ENCODE measurements at regions not wholly inside any gene's neighbourhood (a gene's known extent, or its start where the extent isn't known, plus 50 kb on each side); places are given as distances from the start of the nearest gene placed in this dataset.

GRCh38 chr1:55682198-55682597 lies 467.0 kb upstream of the USP24 start:
- no peak for DNase-seq
- no peaks in the 10 kb centered on the region for H3K9me3 Mint-ChIP-seq
- no peak overlapping the region for H3K4me3 Mint-ChIP-seq

GRCh38 chr1:55679971-55680370 lies 464.8 kb upstream of the USP24 start:
- H3K9me3 Mint-ChIP-seq, result no peaks in the 10 kb centered on the region
- no peak for DNase-seq
- no peak overlapping the region for H3K4me3 Mint-ChIP-seq
- H3K27me3 Mint-ChIP-seq, result peaks cover 26% of the 10 kb centered on the region
- H3K4me1 Mint-ChIP-seq, result no peaks in the 10 kb centered on the region
- no peak overlapping the region for H3K27ac Mint-ChIP-seq
- ATAC-seq, result no peak

More at GRCh38 chr1:55682198-55682597, 467.0 kb upstream of the USP24 start:
- Mint-ChIP-seq H3K27ac (no peak overlapping the region), H3K4me1 (no peaks in the 10 kb centered on the region), H3K27me3 (peaks cover 26% of the 10 kb centered on the region)
- no peak for ATAC-seq

GRCh38 chr1:55673416-55673815 lies 458.3 kb upstream of the USP24 start:
- Mint-ChIP-seq H3K27ac (no peak overlapping the region), H3K4me1 (no peaks in the 10 kb centered on the region), H3K27me3 (peaks cover 10% of the 10 kb centered on the region), H3K4me3 (no peak overlapping the region), H3K9me3 (no peaks in the 10 kb centered on the region)
- no peak for ATAC-seq
- DNase-seq, result no peak

GRCh38 chr1:55670331-55671082 lies 455.3 kb upstream of the USP24 start:
- ATAC-seq (no peak), DNase-seq (no peak)
- Mint-ChIP-seq H3K27ac (no peak overlapping the region), H3K4me3 (no peak overlapping the region), H3K9me3 (no peaks in the 10 kb centered on the region), H3K27me3 (no peaks in the 10 kb centered on the region), H3K4me1 (no peaks in the 10 kb centered on the region)

GRCh38 chr1:55669293-55669692 lies 454.1 kb upstream of the USP24 start:
- Mint-ChIP-seq H3K27me3 (no peaks in the 10 kb centered on the region), H3K27ac (no peak overlapping the region), H3K4me3 (no peak overlapping the region), H3K4me1 (no peaks in the 10 kb centered on the region), H3K9me3 (no peaks in the 10 kb centered on the region)
- DNase-seq, result no peak
- ATAC-seq, result no peak

GRCh38 chr1:55662875-55663274 lies 447.7 kb upstream of the USP24 start:
- Mint-ChIP-seq H3K4me3 (no peak overlapping the region), H3K9me3 (peaks cover 5 to 7% of the 10 kb centered on the region in 2 donors), H3K27me3 (peaks cover 3% of the 10 kb centered on the region), H3K27ac (no peak overlapping the region), H3K4me1 (no peaks in the 10 kb centered on the region)
- ATAC-seq (no peak), DNase-seq (no peak)

- Mint-ChIP-seq H3K4me1 (no peaks in the 10 kb centered on the region), H3K27me3 (peaks cover 9% of the 10 kb centered on the region), H3K4me3 (no peak overlapping the region), H3K27ac (no peak overlapping the region), H3K9me3 (peaks cover 5 to 7% of the 10 kb centered on the region in 2 donors)
- no peak for DNase-seq
- ATAC-seq, result no peak
Measured at GRCh38 chr1:55658917-55659316, 443.8 kb upstream of the USP24 start.

GRCh38 chr1:55654750-55655149 lies 439.6 kb upstream of the USP24 start:
- Mint-ChIP-seq H3K27ac (no peak overlapping the region), H3K27me3 (peaks cover 9% of the 10 kb centered on the region), H3K4me3 (no peak overlapping the region), H3K4me1 (no peaks in the 10 kb centered on the region), H3K9me3 (no peaks in the 10 kb centered on the region)
- ATAC-seq (no peak), DNase-seq (no peak)

GRCh38 chr1:55654171-55654570 lies 439.0 kb upstream of the USP24 start:
- Mint-ChIP-seq H3K9me3 (no peaks in the 10 kb centered on the region), H3K27me3 (peaks cover 9% of the 10 kb centered on the region)
- ATAC-seq, result no peak

GRCh38 chr1:55650444-55650843 lies 435.3 kb upstream of the USP24 start:
- DNase-seq (no peak), ATAC-seq (no peak)
- H3K4me1 Mint-ChIP-seq, result no peaks in the 10 kb centered on the region
- H3K4me3 Mint-ChIP-seq, result no peak overlapping the region
- no peaks in the 10 kb centered on the region for H3K27me3 Mint-ChIP-seq
- H3K27ac Mint-ChIP-seq, result no peak overlapping the region
- H3K9me3 Mint-ChIP-seq, result no peaks in the 10 kb centered on the region

More at GRCh38 chr1:55654171-55654570, 439.0 kb upstream of the USP24 start:
- Mint-ChIP-seq H3K4me1 (no peaks in the 10 kb centered on the region), H3K27ac (no peak overlapping the region), H3K4me3 (no peak overlapping the region)
- no peak for DNase-seq

GRCh38 chr1:55646181-55646580 lies 431.0 kb upstream of the USP24 start:
- no peak for DNase-seq
- ATAC-seq, result no peak
- Mint-ChIP-seq H3K27ac (no peak overlapping the region), H3K4me1 (peaks cover 1% of the 10 kb centered on the region), H3K4me3 (no peak overlapping the region), H3K27me3 (no peaks in the 10 kb centered on the region), H3K9me3 (no peaks in the 10 kb centered on the region)

- H3K4me1 Mint-ChIP-seq, result peaks cover 4% of the 10 kb centered on the region
- DNase-seq (no peak), ATAC-seq (no peak)
- no peaks in the 10 kb centered on the region for H3K27me3 Mint-ChIP-seq
- no peak overlapping the region for H3K27ac Mint-ChIP-seq
- H3K4me3 Mint-ChIP-seq, result no peak overlapping the region
- H3K9me3 Mint-ChIP-seq, result no peaks in the 10 kb centered on the region
Measured at GRCh38 chr1:55645270-55645669, 430.1 kb upstream of the USP24 start.

- peaks cover 4% of the 10 kb centered on the region for H3K4me1 Mint-ChIP-seq
- no peak for DNase-seq
- no peak overlapping the region for H3K27ac Mint-ChIP-seq
- no peaks in the 10 kb centered on the region for H3K27me3 Mint-ChIP-seq
- no peaks in the 10 kb centered on the region for H3K9me3 Mint-ChIP-seq
- no peak overlapping the region for H3K4me3 Mint-ChIP-seq
- ATAC-seq, result no peak
Measured at GRCh38 chr1:55641947-55642346, 426.8 kb upstream of the USP24 start.

- H3K27me3 Mint-ChIP-seq, result no peaks in the 10 kb centered on the region
- H3K27ac Mint-ChIP-seq, result peak overlapping the region in 1 of 2 donors; percentile 79
- ATAC-seq (peak; percentile 70), DNase-seq (peak; percentile 5 to 24)
- no peaks in the 10 kb centered on the region for H3K9me3 Mint-ChIP-seq
- peaks cover 4% of the 10 kb centered on the region for H3K4me1 Mint-ChIP-seq
- H3K4me3 Mint-ChIP-seq, result peak overlapping the region; percentile 25 to 72
Measured at GRCh38 chr1:55640708-55641473, 425.7 kb upstream of the USP24 start.

- Mint-ChIP-seq H3K9me3 (no peaks in the 10 kb centered on the region), H3K27ac (no peak overlapping the region), H3K27me3 (no peaks in the 10 kb centered on the region), H3K4me3 (no peak overlapping the region), H3K4me1 (peaks cover 4% of the 10 kb centered on the region)
- ATAC-seq (no peak), DNase-seq (no peak)
Measured at GRCh38 chr1:55639526-55639925, 424.4 kb upstream of the USP24 start.

- Mint-ChIP-seq H3K4me1 (peaks cover 4% of the 10 kb centered on the region), H3K9me3 (no peaks in the 10 kb centered on the region), H3K27ac (no peak overlapping the region), H3K4me3 (no peak overlapping the region), H3K27me3 (no peaks in the 10 kb centered on the region)
- DNase-seq (no peak), ATAC-seq (no peak)
Measured at GRCh38 chr1:55639051-55639450, 423.9 kb upstream of the USP24 start.
